ENCODE measurements at regions not wholly inside any gene's neighbourhood (a gene's known extent, or its start where the extent isn't known, plus 50 kb on each side); places are given as distances from the start of the nearest gene placed in this dataset.

GRCh38 chr5:28281351-28281750 is 1243.0 kb upstream of the CDH9 start:
- TF ChIP-seq CTCF (IDR thresholded peaks at IDR 0.05) (no peak), EP300 (IDR thresholded peaks at IDR 0.05) (no peak), POLR2A (IDR thresholded peaks at IDR 0.05) (no peak)
